Astrocyte (in vitro differentiated cells and primary cell): ENCODE measurements at regions not wholly inside any gene's neighbourhood (a gene's known extent, or its start where the extent isn't known, plus 50 kb on each side); places are given as distances from the start of the nearest gene placed in this dataset.

ENCODE experiments used
- CTCF ChIP-seq: IDR thresholded peaks from 2 replicates; pipeline ENCODE4 v1.5.1; 2011; ENCODE audit warnings: low read depth, mild to moderate bottlenecking, inconsistent platforms, low read length, moderate library complexity; ENCODE audit not compliant: insufficient read depth
- EZH2 ChIP-seq: IDR thresholded peaks from 2 replicates; pipeline ENCODE4 v1.6.1; 2012; ENCODE audit warnings: mild to moderate bottlenecking, low read length, inconsistent platforms; ENCODE audit not compliant: insufficient read depth

GRCh38 chr3:18687286-18687685 lies 262.1 kb upstream of the SATB1 start:
- no peak for TF ChIP-seq CTCF
- no peak for TF ChIP-seq EZH2
